Activated naive CD4-positive, alpha-beta T cell treated with anti-CD3 and anti-CD28 coated beads, Interleukin-2, amount 50 U/mL, for 24 hours (primary cell): ENCODE measurements at regions not wholly inside any gene's neighbourhood (a gene's known extent, or its start where the extent isn't known, plus 50 kb on each side); places are given as distances from the start of the nearest gene placed in this dataset.

ENCODE experiments used
- H3K27ac Mint-ChIP-seq: one replicate; pipeline ENCODE4 v1.8.0; 2021; ENCODE audit warnings: mild to moderate bottlenecking, mixed read lengths
- H3K27me3 Mint-ChIP-seq: one replicate; pipeline ENCODE4 v1.8.0; 2021; ENCODE audit warnings: mixed read lengths
- H3K36me3 Mint-ChIP-seq: one replicate; pipeline ENCODE4 v1.8.0; 2021; ENCODE audit warnings: mixed read lengths
- H3K4me1 Mint-ChIP-seq: one replicate; pipeline ENCODE4 v1.8.0; 2021; ENCODE audit warnings: mixed read lengths
- H3K4me3 Mint-ChIP-seq: one replicate; pipeline ENCODE4 v1.8.0; 2021; ENCODE audit warnings: mild to moderate bottlenecking, mixed read lengths
- H3K9me3 Mint-ChIP-seq: one replicate; pipeline ENCODE4 v1.8.0; 2021; ENCODE audit warnings: mixed read lengths

DNA sequence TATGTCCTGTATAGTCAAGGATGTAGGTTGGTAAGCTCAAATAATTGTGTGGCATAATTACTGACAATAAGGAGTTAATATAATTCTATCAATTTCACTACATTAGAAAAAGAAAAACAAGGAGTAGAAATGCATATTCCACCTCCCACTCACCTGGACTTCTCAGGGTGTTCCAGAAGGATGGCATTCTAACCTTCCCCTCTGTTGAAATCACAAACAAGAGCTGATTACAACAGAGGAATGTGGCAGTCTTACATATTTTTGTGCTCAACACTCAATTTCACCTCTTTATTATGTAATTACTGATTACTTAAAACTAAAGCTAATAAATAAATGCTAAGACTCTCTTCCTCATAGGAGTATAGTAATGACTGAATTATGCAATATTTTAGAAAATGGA, 745.3 kb downstream of the DTWD2 start:
- H3K4me3 Mint-ChIP-seq, result no peak overlapping the region
- H3K27me3 Mint-ChIP-seq, result no peaks in the 10 kb centered on the region
- H3K4me1 Mint-ChIP-seq, result no peaks in the 10 kb centered on the region
- no peaks in the 10 kb centered on the region for H3K36me3 Mint-ChIP-seq
- no peak overlapping the region for H3K27ac Mint-ChIP-seq
- peaks cover 6% of the 10 kb centered on the region for H3K9me3 Mint-ChIP-seq

DNA sequence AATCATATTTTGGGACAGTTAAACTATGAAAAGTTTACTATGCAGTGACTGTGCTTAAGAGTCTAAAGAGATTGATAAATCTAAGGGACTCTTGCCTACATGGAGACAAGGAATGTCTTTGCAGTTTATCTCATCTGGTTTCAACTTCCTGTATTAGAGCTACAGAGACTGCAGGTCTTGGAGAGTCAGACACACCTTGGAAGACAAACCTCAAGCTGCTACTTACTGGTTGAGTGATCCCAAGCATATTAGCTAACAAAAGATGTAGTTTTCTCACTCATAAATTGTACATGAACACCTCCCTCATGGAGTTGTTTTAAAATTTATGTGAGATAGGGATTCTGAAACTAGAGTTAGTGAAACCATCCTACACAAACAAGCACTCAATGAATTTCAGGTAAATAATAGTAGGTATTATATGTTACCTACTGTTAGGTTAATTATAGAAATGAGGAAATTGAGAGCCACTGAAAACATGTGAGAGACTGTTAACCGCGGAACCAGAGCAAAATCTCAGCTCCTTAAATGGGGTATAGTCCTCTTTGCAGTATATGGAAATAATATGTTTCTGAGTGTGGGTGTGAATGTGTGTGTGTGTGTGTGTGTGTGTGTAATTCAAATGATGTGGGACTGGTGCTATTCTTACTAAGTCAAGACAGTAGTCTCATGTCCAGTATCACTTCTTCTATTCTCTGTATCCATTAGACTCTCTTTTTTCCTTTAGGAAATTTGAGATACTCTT, 752.1 kb downstream of the DTWD2 start:
- Mint-ChIP-seq H3K4me3 (no peak overlapping the region), H3K4me1 (no peaks in the 10 kb centered on the region), H3K36me3 (no peaks in the 10 kb centered on the region), H3K9me3 (peaks cover 2% of the 10 kb centered on the region), H3K27me3 (no peaks in the 10 kb centered on the region), H3K27ac (no peak overlapping the region)

DNA sequence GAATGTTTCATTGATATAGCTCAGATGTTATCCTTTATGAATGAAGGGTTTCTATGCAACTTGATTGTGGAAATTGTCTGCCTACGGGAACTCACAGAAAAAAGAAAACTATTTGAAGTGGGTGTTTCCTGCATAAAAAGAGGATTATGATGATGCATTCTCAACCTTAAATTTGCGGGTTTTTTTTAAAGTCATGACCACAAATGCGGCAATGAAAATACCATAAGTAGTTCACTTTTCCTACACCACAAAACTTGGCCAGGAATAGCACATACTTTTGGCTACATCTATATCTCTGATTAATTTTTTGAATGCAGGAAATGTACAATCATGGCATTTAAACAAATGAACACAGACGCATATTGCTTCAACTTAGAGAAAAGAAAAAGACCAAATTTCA, 754.7 kb downstream of the DTWD2 start:
- no peaks in the 10 kb centered on the region for H3K36me3 Mint-ChIP-seq
- no peaks in the 10 kb centered on the region for H3K9me3 Mint-ChIP-seq
- H3K27me3 Mint-ChIP-seq, result no peaks in the 10 kb centered on the region
- H3K4me3 Mint-ChIP-seq, result no peak overlapping the region
- H3K27ac Mint-ChIP-seq, result no peak overlapping the region
- no peaks in the 10 kb centered on the region for H3K4me1 Mint-ChIP-seq

DNA sequence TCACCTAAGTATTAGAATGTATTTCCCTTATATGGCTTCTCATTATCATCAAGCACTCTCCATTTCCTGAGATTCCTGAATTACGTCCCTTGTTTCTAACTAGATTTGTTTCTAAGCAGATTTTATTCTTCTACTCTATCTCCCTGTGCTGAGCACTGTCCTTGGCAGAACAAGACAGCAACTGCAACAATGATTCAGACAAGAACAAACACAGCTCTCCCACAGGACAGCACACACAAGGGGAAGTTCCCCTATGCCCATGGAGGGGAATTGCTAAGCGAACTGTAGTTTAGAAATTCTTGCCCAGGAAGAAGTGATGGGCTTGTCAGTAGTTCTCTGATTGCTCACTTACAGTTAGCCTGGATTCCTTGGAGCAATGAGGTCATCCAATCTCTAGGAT, 759.9 kb downstream of the DTWD2 start:
- H3K27me3 Mint-ChIP-seq, result no peaks in the 10 kb centered on the region
- no peaks in the 10 kb centered on the region for H3K9me3 Mint-ChIP-seq
- H3K4me1 Mint-ChIP-seq, result no peaks in the 10 kb centered on the region
- no peaks in the 10 kb centered on the region for H3K36me3 Mint-ChIP-seq
- H3K4me3 Mint-ChIP-seq, result no peak overlapping the region
- no peak overlapping the region for H3K27ac Mint-ChIP-seq

DNA sequence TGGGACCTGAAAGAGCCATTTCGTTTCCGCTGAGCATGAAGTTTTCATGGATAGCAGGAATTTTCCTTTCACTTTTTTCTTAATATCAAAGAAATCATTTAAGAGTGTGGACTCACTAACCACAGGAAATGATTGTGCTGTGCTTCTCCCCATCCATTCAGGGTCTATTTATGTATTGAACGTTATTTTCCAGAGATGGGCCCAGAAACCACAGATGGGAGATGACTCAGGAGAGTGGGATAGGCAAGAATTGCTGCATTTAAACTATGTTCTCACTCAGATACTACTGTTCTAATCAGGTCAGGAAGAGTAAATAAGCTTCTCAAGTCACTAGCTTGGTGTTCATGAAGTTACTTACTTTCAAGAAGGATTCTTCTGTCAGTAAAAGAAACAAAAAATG, 763.8 kb downstream of the DTWD2 start:
- no peaks in the 10 kb centered on the region for H3K4me1 Mint-ChIP-seq
- H3K36me3 Mint-ChIP-seq, result no peaks in the 10 kb centered on the region
- no peak overlapping the region for H3K4me3 Mint-ChIP-seq
- no peaks in the 10 kb centered on the region for H3K27me3 Mint-ChIP-seq
- no peaks in the 10 kb centered on the region for H3K9me3 Mint-ChIP-seq
- H3K27ac Mint-ChIP-seq, result no peak overlapping the region

DNA sequence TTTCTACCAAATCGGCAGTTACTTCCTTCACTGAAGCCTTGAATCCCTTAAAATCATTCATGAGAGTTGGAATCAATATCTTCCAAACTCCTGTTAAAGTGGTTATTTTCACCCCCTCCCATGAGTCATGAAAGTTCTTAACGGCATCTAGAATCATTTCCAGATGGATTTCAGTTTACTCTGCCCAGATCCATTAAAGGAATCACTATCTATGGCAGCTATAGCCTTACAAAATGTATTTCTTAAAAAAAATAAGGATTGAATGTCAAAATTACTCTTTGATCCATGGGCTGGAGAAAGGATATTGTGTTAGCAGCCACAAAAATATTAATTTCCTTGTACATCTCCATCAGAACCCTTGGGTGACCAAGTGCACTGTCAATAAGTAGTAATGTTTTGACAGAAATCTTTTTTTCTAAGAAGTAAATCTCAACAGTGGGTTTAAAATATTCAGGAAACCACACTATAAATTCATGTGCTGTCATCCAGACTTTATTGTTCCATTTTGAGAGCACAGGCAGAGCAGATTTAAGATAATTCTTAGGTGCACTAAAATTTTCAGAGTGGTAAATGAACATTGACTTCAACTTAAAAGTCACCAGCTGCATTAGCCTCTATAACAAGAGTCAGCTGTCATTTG, 767.7 kb downstream of the DTWD2 start:
- no peak overlapping the region for H3K4me3 Mint-ChIP-seq
- H3K4me1 Mint-ChIP-seq, result no peaks in the 10 kb centered on the region
- no peaks in the 10 kb centered on the region for H3K36me3 Mint-ChIP-seq
- no peaks in the 10 kb centered on the region for H3K9me3 Mint-ChIP-seq
- no peaks in the 10 kb centered on the region for H3K27me3 Mint-ChIP-seq
- H3K27ac Mint-ChIP-seq, result no peak overlapping the region

DNA sequence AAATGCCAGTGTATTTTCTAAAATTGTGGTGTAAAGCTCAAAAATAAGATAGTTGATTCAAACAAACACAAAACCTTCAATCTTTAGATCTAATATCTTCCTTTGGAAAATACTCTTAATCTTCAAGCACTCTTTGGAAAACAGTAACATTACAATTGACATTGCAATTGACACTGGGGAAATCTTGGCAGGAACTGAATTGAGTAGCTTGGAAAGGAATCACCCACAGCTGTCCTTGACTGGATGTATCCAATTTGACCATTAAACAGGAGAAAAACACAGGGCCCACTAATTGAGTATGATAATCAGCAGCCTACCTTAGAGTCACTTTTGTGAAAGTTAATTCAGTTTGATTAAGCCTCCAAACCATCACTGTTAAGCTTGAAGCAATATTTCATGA, 776.7 kb downstream of the DTWD2 start:
- Mint-ChIP-seq H3K27me3 (no peaks in the 10 kb centered on the region), H3K4me1 (no peaks in the 10 kb centered on the region), H3K9me3 (peaks cover 7% of the 10 kb centered on the region), H3K27ac (no peak overlapping the region), H3K36me3 (no peaks in the 10 kb centered on the region), H3K4me3 (no peak overlapping the region)

DNA sequence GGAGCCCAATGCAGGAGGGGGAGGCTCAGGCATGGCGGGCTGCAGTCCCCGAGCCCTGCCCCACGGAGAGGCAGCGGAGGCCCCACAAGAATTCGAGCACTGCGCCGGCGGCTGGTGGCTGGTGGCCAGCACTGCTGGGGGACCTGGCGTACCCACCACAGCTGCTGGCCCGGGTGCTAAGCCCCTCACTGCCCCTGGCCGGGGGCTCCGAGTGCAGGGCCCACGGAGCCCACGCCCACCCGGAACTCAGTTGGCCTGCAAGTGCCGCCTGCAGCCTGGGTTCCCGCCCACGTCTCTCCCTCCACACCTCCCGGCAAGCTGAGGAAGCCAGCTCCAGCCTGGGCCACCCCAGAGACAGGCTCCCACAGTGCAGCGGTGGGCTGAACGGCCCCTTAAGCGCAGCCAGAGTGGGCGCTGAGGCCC, 780.3 kb downstream of the DTWD2 start:
- Mint-ChIP-seq H3K27me3 (no peaks in the 10 kb centered on the region), H3K4me3 (no peak overlapping the region), H3K27ac (no peak overlapping the region), H3K9me3 (peaks cover 6% of the 10 kb centered on the region), H3K36me3 (no peaks in the 10 kb centered on the region), H3K4me1 (no peaks in the 10 kb centered on the region)

DNA sequence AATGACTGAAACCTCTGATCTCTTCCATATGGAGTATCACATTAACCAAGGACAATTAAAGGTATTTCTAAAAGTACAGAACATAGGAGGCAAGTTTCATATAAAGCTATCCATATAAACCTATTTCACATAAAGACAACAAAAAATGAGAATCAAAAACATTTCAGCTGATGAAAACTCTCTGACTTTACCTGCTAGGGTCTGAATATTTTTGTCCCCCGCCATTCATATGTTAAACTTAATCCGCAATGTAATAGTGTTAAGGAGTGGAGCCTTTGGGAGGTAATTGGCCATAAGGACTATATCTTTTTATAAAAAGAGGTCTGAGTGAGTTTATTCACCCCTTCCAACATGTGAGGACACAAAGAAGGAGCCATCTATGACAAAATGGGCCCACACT, 788.5 kb downstream of the DTWD2 start:
- H3K27ac Mint-ChIP-seq, result no peak overlapping the region
- no peaks in the 10 kb centered on the region for H3K27me3 Mint-ChIP-seq
- peaks cover 15% of the 10 kb centered on the region for H3K9me3 Mint-ChIP-seq
- no peaks in the 10 kb centered on the region for H3K4me1 Mint-ChIP-seq
- no peak overlapping the region for H3K4me3 Mint-ChIP-seq
- H3K36me3 Mint-ChIP-seq, result no peaks in the 10 kb centered on the region

DNA sequence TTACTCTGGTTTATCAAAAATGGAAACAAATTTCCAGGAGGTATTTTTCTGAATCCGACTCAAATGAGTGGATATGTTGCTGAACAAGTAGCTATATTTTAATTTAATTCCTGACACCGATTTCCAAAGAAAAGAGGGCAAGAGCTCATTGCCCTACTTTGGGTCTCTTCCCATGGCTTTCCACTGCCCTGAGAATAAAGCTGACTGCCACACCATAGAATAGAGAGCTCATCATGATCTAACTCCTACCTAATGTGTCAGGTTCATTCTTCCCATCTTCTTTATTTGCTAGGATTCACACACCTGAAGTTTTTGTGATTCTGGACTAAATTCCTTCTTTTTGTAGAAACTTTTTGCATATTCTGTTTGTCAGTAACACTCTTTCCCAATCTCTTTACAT, 792.1 kb downstream of the DTWD2 start:
- Mint-ChIP-seq H3K27ac (no peak overlapping the region), H3K4me1 (no peaks in the 10 kb centered on the region), H3K9me3 (peaks cover 15% of the 10 kb centered on the region), H3K27me3 (no peaks in the 10 kb centered on the region), H3K4me3 (no peak overlapping the region), H3K36me3 (no peaks in the 10 kb centered on the region)

DNA sequence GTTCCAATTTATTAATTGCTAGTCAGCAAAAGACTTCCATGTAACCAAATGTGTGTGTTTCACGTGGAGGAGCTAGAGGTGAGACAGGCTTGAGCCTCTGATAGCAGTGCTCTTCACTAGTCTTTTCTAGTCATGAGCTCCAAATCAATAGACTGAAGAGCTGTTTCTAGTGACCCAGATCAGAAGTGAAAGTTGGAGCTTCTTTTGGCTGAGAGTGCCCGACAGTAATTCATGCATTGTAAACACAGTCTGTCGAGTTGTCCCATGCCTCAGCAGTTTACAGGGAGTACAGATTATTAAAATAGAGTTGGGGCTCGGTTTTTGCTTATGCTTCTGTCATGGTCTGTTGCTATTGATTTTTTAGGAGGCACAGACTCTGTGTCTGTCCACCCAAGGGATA, 793.1 kb downstream of the DTWD2 start:
- peaks cover 15% of the 10 kb centered on the region for H3K9me3 Mint-ChIP-seq
- no peaks in the 10 kb centered on the region for H3K27me3 Mint-ChIP-seq
- H3K4me3 Mint-ChIP-seq, result no peak overlapping the region
- no peaks in the 10 kb centered on the region for H3K4me1 Mint-ChIP-seq
- no peak overlapping the region for H3K27ac Mint-ChIP-seq
- H3K36me3 Mint-ChIP-seq, result no peaks in the 10 kb centered on the region

DNA sequence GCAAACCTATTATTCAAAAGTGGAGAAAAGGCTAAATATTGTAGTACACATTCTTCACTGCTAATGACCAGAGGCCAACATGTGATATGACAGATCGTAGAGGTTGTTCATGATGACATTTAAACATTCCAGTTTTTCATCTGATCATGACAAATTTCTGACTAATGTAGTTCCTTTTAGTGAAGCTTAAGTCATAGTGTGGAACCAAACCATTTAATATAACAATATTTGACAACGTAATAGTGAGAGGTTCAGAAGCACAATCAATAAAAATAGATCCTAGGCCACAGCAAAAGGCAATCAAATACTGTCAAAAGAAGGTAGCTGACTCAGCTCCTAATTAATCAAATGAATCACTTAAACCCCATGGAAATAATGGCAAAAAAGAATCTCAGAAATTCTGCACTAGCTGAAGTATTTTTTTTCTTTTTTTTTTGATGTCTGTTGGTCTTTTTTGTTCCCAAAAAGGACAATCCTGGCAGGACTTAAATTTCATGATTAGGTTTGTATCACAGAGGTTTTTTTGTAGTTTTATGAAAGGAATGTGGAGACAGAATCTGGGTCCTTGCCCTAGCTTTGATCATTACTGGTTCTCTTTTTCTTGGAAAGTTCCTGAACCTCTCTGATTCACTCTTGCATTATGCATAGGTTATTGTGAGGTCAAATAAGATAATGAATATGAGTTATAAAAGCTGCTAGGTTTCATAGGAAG, 795.0 kb downstream of the DTWD2 start:
- Mint-ChIP-seq H3K4me3 (no peak overlapping the region), H3K4me1 (no peaks in the 10 kb centered on the region), H3K9me3 (peaks cover 15% of the 10 kb centered on the region), H3K27ac (no peak overlapping the region), H3K36me3 (no peaks in the 10 kb centered on the region), H3K27me3 (no peaks in the 10 kb centered on the region)

DNA sequence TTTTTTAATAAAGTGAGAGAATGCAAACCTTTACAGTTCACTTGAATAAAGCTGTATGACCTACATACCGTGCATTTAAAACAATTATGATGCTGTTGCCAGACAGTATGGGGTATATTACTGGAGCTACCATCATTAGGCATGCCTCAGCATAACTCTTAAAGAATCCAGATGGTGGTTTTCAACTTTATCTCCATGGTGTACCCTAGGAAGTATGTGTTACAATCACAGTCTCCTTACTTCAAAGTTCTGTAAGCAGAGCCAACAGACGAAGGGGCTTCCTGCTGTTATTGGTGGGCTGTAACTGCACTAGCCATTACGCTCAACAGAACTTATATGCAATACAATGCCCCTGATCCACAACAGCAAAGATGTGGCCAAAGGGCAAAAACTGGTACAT, 803.3 kb downstream of the DTWD2 start:
- no peaks in the 10 kb centered on the region for H3K27me3 Mint-ChIP-seq
- H3K36me3 Mint-ChIP-seq, result no peaks in the 10 kb centered on the region
- peaks cover 4% of the 10 kb centered on the region for H3K9me3 Mint-ChIP-seq
- no peak overlapping the region for H3K27ac Mint-ChIP-seq
- no peaks in the 10 kb centered on the region for H3K4me1 Mint-ChIP-seq
- no peak overlapping the region for H3K4me3 Mint-ChIP-seq

DNA sequence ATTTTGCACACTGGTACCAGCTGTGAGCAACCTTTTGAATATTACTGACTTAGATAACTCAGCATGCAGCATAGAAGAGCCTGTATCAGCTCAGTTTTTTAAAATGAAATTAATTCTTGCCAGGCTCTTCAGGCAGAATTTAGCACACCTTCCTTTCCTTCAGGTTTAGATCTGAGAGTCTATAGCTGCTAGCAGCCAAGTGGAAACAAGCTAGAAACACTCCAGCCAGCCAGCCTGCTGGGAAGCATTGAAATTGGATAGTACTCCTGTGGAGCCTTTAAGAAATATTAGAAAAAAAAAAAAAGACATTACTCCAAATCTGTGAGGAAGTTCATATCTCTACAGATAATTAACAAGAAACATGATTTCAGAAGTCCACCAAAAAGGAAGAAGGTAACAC, 812.2 kb downstream of the DTWD2 start:
- Mint-ChIP-seq H3K27ac (no peak overlapping the region), H3K36me3 (no peaks in the 10 kb centered on the region), H3K9me3 (peaks cover 4% of the 10 kb centered on the region), H3K4me3 (no peak overlapping the region), H3K27me3 (no peaks in the 10 kb centered on the region), H3K4me1 (no peaks in the 10 kb centered on the region)

DNA sequence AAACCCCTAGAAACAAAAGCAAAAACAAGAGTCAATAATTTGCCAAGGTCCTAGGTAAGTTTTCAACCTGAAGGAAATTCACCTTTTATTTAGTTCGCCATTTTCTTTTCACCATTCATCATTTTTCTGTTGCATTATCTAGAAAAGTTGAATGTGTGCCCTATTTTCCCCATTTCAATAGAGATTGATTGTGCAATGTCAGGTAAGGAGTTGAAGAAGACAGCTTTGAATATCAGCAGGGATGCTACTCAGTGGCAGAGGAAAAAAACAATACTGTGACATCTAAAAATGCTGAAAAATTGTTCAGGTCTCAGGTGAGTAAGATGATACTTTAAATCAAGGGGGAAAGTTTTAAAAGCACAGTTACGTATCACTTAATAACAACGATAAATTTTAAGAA, 813.7 kb downstream of the DTWD2 start:
- H3K9me3 Mint-ChIP-seq, result no peaks in the 10 kb centered on the region

DNA sequence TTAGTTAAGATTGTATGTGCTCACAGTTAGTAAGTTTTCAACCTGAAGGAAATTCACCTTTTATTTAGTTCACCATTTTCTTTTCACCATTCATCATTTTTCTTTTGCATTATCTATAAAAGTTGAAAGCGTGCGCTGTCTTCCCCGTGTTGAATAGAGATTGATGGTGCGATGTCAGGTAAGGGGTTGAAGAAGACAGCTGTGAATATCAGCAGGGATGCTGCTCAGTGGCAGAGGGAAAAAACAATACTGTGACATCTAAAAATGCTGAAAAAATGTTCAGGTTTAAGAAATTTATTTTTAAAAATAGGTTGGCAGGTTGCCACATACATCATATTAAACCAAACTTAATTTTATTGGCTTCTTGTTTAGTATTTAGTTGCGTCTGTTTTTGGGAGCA, 815.0 kb downstream of the DTWD2 start:
- no peak overlapping the region for H3K27ac Mint-ChIP-seq
- no peaks in the 10 kb centered on the region for H3K4me1 Mint-ChIP-seq
- H3K36me3 Mint-ChIP-seq, result no peaks in the 10 kb centered on the region
- no peaks in the 10 kb centered on the region for H3K9me3 Mint-ChIP-seq
- H3K4me3 Mint-ChIP-seq, result no peak overlapping the region
- no peaks in the 10 kb centered on the region for H3K27me3 Mint-ChIP-seq

More for the DNA sequence above, 813.7 kb downstream of the DTWD2 start:
- Mint-ChIP-seq H3K4me3 (no peak overlapping the region), H3K36me3 (no peaks in the 10 kb centered on the region), H3K27me3 (no peaks in the 10 kb centered on the region), H3K4me1 (no peaks in the 10 kb centered on the region), H3K27ac (no peak overlapping the region)
